HG02588 (cell line): ENCODE measurements at regions not wholly inside any gene's neighbourhood (a gene's known extent, or its start where the extent isn't known, plus 50 kb on each side); places are given as distances from the start of the nearest gene placed in this dataset.
"Not testable (repeated sequence)": the region's sequence is repeated elsewhere in the genome, so short reads cannot be mapped to it uniquely, and the experiment has no call there.

Source experiments
- ATAC-seq: cut with Tn5 transposase; IDR thresholded peaks from one replicate; pipeline ENCODE4 v1.9.1; 2021; ENCODE audit warnings: mild to moderate bottlenecking, moderate library complexity; ENCODE audit not compliant: unreplicated experiment

- ATAC-seq, result no peak
Observed at GRCh38 chr9:108430655-108431054, 425.1 kb downstream of the ACTL7B start.

- no peak for ATAC-seq
Observed at GRCh38 chr9:108427751-108428150, 428.0 kb downstream of the ACTL7B start.

DNA sequence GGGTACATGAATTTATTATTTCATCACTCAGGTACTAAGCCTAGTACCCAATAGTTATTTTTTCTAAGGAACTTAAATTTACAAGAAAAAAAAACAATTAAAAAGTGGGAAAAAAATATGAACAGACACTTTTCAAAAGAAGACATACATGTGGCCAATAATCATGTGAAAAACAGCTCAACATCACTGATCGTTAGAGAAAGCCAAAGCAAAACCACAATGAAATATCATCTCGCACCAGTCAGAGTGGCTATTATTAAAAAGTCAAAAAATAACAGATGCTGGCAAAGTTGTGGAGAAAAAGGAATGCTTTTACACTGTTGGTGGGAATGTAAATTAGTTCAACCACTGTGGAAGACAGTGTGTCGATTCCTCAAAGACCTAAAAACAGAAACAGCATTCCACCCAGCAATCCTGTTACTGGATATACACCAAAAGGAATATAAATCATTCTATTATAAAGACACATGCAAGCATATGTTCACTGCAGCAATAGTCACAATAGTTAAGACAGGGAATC is 429.3 kb downstream of the ACTL7B start:
- not testable (repeated sequence) for ATAC-seq

DNA sequence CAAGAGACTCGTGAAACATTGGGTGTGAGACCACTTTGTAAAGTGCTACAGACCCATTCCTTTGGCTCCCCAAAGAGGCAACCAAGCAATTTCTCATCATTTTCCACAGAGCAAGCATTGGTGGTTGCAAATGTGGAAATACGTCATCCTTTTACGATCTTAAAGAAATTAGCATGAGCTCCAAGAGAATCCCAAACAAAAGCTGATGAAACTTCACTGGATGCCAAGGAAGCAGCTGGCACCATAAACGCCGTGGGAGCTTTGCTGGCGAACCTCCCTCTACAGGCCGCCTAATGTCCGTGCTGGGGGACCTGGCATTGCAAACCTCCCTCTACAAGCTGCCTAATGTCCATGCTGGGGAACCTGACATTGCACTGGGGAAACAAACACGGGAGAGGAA is 432.4 kb downstream of the ACTL7B start:
- ATAC-seq, result no peak

DNA sequence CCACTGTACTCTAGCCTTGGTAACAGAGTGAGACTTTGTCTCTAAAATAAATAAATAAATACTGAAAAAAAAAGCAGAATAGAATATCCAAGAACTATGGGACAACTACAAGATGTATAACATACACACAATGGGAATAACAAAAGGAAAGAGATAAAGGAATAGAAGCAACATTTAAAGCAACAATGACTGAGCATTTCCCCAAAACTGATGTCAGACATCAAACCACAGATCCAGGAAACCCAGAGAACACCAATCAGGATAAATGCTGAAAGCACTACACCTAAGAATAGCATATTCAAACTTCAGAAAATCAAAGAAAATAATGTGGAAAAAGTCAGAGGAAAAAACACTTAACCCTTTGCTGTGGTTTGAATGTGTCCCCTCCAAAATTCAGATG is 436.4 kb downstream of the ACTL7B start:
- ATAC-seq, result no peak

GRCh38 chr9:108417726-108418125 is 438.1 kb downstream of the ACTL7B start:
- no peak for ATAC-seq

DNA sequence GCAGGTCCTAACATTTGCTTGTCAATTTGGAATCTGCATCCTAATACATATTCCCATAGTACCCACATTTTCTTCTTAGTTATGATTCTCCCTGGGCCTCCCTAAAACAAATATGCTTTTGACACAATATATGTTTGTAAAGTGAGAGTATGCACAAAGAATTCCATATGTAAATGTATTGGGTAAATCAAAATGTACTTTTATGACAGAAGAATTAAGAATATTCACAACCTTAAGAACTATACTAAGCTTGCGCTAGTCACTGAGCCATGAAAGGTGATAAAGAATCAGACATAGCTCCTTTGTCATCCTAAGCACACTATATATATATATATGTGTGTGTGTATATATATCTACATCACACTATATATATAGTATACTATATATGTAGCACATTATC is 438.5 kb downstream of the ACTL7B start:
- no peak for ATAC-seq

- no peak for ATAC-seq
Observed at GRCh38 chr9:108416324-108416723, 439.5 kb downstream of the ACTL7B start.

DNA sequence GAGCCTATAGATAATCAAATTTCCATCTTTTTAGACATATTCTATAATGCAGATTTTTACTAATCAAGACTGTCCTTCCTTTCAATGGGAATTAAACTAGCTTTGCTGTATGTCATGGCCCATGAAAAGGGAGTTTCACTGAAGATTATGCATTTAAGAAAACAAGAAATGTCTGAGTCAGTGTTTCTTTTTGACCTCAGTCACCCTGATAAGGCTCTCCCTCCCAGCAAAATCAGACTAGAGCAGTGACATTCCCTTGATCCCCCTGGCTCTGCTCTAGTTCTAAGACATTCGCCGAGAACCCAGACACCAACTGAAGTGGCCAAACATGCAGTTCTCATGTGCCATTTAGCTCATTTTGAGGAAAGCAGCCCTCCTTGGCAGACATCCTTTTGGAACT is 442.0 kb downstream of the ACTL7B start:
- ATAC-seq, result no peak

GRCh38 chr9:108412755-108413154 is 443.0 kb downstream of the ACTL7B start:
- ATAC-seq, result no peak

DNA sequence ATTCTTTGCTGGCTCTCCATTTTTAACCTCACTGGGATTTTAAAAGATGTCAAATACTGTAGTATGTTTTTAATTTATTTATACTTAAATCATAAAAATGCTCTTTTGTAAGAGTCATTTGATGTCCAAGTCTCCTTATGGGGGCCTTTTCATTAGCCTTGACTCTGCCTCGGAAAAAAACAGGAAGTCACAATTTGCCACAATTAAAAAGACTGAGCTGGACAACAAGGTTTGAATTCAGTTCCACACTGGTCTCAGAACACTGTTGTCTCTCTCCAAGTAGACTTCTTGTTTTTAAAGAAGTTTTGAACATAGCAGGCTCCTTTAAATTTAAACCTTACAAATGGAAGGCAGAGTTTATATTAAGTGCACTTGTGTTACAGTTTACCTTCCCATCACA is 444.2 kb downstream of the ACTL7B start:
- ATAC-seq, result no peak

- ATAC-seq, result no peak
Observed at GRCh38 chr9:108410161-108410560, 445.6 kb downstream of the ACTL7B start.

- ATAC-seq, result no peak
Observed at GRCh38 chr9:108400297-108400696, 455.5 kb downstream of the ACTL7B start.

DNA sequence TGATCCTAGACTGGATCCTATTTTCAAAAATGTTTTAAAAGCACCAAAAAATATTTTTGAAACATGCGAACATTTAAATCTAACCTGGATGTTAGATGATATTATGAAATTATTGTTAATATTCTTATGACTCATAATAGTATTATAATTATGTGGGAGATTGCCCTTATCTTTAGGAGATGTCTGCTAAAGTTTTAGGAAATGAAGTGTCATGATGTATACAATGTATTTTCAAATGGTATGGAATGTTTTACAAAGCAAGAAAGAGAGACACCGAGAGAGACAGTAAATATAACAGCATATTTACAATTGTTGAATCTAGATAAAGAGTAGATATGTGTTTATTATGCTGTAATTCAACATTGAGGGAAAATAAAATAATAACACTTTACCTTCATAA is 455.9 kb downstream of the ACTL7B start:
- no peak for ATAC-seq

GRCh38 chr9:108397286-108397685 is 458.5 kb downstream of the ACTL7B start:
- ATAC-seq, result no peak

- no peak for ATAC-seq
Observed at GRCh38 chr9:108396611-108397010, 459.2 kb downstream of the ACTL7B start.

DNA sequence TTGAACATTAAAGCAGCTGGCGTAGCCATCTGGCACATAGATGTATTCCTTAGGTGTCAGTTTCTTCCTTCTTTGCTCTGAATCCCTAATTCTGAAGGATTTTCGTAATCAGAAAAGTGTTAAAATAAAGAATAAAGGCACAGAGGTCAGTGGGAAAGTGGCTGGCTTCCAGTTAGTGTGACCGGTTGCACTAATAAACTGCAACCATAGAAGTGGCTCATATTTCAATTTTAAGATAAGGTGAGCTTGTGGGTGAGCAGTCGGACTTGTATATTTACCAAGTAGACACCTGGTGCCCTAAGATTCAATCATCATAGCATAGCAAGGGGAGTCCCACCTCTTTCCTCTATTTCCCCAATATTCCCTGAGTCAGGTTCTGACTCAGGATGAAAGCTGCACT is 459.6 kb downstream of the ACTL7B start:
- no peak for ATAC-seq

GRCh38 chr9:108395421-108395820 is 460.4 kb downstream of the ACTL7B start:
- no peak for ATAC-seq

- no peak for ATAC-seq
Observed at GRCh38 chr9:108394726-108395125, 461.1 kb downstream of the ACTL7B start.

DNA sequence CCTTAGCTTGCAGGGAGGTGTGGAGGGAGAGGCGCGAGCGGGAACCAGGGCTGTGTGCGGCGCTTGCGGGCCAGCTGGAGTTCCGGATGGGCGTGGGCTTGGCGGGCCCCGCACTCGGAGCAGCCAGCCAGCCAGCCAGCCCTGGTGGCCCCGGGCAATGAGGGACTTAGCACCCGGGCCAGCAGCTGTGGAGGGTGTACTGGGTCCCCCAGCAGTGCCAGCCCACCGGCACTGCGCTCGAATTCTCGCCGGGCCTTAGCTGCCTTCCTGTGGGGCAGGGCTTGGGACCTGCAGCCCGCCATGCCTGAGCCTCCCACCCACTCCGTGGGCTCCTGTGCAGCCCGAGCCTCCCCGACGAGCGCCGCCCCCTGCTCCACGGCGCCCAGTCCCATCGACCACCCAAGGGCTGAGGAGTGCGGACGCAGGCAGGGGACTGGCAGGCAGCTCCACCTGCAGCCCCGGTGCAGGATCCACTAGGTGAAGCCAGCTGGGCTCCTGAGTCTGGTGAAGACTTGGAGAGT is 462.2 kb downstream of the ACTL7B start:
- ATAC-seq, result not testable (repeated sequence)

DNA sequence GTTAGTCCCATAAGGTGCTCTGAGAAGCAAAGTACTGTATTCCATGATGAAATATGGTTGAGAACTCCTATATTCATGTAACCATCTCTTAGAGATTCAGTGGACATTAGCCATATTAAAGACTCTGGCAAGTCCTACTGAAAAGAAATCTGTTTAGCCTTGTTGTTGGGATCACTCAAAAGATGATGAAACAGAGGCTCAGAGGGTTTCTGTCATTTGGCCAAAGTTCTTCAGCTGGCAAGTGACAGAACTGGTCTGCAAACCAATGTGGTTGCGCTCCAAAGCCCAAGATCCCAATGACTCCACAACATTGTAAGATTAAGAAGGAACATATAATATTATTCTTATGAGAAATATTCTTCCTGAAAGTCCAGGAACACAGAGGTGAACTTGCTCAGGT is 462.9 kb downstream of the ACTL7B start:
- ATAC-seq, result no peak

DNA sequence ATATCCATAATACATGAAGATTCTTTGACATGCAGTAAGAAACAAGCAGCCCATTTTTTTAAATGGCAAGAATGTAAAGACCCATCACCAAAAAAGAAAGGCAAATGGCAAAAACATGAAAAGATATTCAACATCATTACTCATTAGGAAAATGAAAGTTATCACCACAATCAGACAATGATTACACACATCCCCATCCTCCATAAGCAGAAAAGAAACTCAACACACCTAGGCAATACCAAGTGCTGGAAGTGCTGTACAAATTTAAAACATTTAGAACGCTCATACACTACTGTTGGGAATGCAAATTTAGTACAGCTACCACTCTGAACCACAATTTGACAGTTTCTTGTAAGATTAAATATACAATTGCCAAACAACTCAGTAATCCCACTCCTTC is 466.7 kb downstream of the ACTL7B start:
- ATAC-seq, result no peak

GRCh38 chr9:108386859-108387384 is 468.9 kb downstream of the ACTL7B start:
- ATAC-seq, result no peak
